HG03066 (cell line): ENCODE measurements at regions not wholly inside any gene's neighbourhood (a gene's known extent, or its start where the extent isn't known, plus 50 kb on each side); places are given as distances from the start of the nearest gene placed in this dataset.

Source experiments
- ATAC-seq: cut with Tn5 transposase; IDR thresholded peaks from one replicate; pipeline ENCODE4 v1.9.1; 2021; ENCODE audit warnings: low read depth; ENCODE audit not compliant: unreplicated experiment

- no peak for ATAC-seq
Observed at GRCh38 chr4:117425636-117426035, 340.3 kb upstream of the TRAM1L1 start.

GRCh38 chr4:117428536-117428935 lies 343.2 kb upstream of the TRAM1L1 start:
- no peak for ATAC-seq

DNA sequence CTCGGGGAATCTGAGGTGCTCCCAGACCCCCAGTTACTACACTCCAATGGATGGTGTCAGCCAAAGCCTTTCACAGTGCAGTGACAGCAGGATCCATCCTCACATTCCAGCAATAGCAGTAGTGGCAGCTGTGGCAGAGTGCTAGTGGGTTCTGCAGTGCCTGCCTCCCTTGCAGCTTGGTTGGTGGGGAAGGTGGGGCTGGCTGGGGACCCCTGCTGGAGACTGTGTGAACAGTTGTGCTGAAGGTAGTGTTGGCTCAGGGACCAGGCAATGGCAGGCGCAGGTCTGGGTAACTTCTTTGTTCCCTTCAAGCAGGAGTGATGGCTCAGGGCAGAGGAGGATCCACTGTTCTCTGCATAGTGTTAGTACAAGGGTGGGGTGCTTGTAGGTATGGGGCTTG lies 343.7 kb upstream of the TRAM1L1 start:
- ATAC-seq = no peak

GRCh38 chr4:117429506-117429905 lies 344.1 kb upstream of the TRAM1L1 start:
- no peak for ATAC-seq

GRCh38 chr4:117434424-117434823 lies 349.0 kb upstream of the TRAM1L1 start:
- ATAC-seq = no peak

GRCh38 chr4:117447925-117448324 lies 362.5 kb upstream of the TRAM1L1 start:
- ATAC-seq = no peak

- no peak for ATAC-seq
Observed at GRCh38 chr4:117455088-117455487, 369.7 kb upstream of the TRAM1L1 start.

DNA sequence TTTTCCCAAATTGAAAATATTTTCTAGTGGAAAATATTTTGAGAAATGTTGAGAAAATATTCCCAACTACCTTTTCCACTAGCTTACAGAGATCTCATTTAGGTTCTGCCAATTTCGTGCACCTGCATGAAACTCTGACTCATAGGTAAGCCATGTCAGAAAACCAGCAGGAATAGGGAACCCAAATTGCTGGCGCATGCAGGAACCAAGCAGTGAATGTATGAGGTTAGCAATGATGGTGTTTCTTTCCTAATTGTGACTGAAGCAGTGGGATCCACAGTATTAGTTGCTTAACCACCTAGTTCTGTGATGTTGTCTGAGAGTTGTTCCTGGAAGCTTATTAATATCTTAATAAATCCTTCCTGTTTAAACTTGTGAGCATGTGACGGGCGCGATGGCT lies 381.0 kb upstream of the TRAM1L1 start:
- ATAC-seq = no peak

DNA sequence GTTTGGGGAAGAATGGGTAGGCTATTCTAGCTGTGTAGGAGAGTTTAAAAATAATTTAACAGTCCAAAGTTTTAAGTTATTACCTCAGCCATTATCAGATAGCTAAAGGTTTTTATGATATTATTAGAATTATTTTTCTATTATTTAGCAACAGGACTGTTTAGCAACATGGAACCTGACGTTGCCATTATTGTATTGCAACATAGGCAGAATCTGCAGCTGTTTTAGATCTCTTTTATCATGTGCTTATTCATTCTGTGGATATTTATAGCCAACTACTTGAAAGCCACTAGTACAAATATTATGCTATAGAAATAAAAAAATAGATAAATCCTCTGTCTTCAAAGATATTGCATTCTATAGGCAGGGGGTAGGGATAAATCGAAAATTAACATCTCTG lies 382.0 kb upstream of the TRAM1L1 start:
- no peak for ATAC-seq

- no peak for ATAC-seq
Observed at GRCh38 chr4:117474987-117475386, 389.6 kb upstream of the TRAM1L1 start.

DNA sequence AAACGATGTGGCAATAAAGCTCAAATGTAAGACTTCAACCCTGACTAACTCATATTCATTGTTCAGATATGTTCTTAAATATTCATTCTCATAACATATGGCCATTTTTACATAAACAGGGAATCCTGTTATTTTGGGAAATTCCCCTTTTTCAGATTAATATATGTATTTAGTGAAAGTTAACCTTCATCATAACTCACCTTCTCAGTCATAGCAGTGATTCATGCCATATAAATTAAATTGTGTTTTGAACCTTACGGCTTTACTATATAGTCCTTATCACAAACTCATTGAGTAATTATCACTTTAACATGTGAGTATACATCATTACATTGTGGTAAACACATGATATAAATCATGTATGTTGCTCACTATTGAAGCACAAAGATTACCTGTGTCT lies 392.5 kb upstream of the TRAM1L1 start:
- ATAC-seq = no peak

GRCh38 chr4:117478702-117479101 lies 393.3 kb upstream of the TRAM1L1 start:
- ATAC-seq = no peak

- ATAC-seq = no peak
Observed at GRCh38 chr4:117479673-117480072, 394.3 kb upstream of the TRAM1L1 start.

- ATAC-seq = no peak
Observed at GRCh38 chr4:117481742-117482141, 396.4 kb upstream of the TRAM1L1 start.

DNA sequence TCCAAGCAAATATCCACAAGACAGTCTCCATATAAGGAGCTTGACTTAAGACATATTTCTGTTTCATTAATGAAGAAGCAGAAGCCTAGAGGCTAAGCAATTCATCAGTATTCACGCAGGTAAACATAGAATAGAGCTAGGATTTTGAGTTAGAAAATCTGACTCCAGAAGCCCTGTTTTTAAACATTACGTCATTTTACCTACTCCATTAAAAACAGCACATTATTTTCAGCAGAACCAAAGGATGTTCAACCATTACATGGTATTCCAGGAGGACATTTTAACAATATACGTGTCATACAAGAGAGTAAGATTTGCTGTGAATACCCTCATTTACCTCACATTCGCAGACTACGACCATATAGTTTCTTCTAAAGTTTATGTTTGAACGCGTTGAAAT lies 403.3 kb upstream of the TRAM1L1 start:
- no peak for ATAC-seq

- ATAC-seq = no peak
Observed at GRCh38 chr4:117489107-117489506, 403.7 kb upstream of the TRAM1L1 start.

DNA sequence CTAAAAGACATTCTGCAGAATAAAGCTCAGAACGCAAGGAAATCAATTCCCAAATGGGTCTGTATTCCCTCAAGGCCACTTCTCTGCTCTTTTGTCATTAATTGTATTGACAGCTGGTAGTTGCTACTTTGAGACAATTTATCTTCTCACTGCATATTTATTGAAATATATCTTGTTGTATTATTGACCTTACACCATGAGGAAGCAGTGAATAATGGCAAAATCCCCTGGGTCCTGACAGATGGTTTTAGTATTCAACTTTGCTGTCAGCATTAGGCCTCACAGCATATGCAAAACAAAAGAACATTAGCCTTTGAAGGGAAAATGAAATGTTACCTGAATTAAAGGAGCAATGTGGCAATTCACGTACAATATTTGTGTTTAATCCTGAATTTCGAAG lies 406.1 kb upstream of the TRAM1L1 start:
- ATAC-seq = no peak

- no peak for ATAC-seq
Observed at GRCh38 chr4:117495802-117496201, 410.4 kb upstream of the TRAM1L1 start.

DNA sequence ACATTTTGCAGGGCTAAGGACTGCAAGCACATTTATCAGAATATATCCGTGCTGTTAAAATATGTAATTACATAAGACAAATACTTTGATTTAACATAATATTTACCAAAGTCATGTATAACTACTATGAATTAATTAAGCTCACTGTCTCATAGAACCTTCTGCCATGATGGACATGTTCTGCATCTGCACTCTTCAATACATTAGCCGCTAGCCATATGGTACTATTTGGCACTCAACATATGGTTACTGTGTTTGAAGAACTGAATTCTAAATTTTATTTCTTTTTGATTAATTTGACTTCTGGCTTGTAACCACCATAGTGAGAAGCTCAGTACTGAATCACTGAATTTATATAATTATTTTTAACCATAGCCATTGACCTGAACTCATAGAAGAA lies 427.0 kb upstream of the TRAM1L1 start:
- ATAC-seq = no peak

- no peak for ATAC-seq
Observed at GRCh38 chr4:117514391-117515175, 429.2 kb upstream of the TRAM1L1 start.

DNA sequence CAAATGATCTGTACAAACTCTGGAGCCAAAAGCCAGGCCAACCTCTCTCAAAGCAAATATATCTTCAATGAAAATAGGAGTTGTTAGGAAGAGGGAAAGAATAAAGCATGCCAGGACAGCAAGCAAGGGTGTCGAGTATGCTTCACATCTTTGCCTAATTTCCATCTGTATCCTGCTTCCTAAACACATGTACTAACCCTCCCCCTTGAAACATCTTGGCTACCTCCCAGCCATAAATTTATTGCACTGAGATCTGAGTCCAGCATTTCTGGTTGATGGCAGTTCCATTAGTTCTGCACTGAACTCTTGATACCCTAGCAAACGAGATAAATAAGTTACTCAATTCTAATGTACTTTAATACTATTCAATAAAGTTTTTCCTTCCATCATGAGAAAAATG lies 430.5 kb upstream of the TRAM1L1 start:
- no peak for ATAC-seq

DNA sequence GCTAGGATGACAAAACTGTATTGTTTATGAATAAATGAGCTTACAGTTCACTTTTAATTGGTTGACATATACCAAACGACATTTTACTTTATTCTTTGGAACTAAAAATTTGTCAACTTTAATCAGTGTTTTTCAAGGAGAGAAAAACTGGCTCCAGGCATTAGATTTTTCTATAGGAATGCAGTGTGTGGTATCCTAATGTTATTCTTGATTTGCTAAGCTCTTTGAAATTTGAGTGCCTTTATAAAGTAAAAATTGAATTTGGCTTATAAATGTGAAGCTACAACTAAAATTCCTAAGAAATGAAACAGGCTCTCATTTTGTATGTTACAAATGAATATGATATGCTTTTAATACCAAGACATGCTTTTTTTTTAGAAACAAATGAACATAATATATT lies 442.2 kb upstream of the TRAM1L1 start:
- no peak for ATAC-seq

DNA sequence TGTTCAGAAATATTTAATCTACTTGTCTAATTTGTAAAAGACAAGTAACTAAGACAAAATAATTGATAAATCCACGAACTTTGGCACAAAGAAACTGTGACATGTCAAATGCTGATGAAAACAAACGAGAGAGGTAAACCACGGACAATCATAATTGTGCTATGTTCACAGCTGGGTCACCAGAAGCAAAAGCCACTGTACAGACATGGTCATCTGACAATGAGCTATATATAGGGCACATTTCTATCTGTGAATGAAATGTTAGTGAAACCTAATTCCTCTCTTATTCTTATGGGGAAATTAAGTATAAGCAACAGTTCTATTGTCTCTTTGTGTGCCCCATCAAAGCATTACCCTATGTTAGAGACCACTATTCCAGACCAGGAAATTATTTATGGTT lies 444.0 kb upstream of the TRAM1L1 start:
- ATAC-seq = no peak
